GM12878 (cell line): ENCODE measurements at regions not wholly inside any gene's neighbourhood (a gene's known extent, or its start where the extent isn't known, plus 50 kb on each side); places are given as distances from the start of the nearest gene placed in this dataset.

Source experiments
- ATAC-seq: fragments of 200-7000 bp; cut with Tn5 transposase; 3 replicates; pipeline ENCODE4 v1.9.1; 2020; ENCODE audit warnings: mild to moderate bottlenecking, moderate library complexity
- BruUV-seq: library from RNA; stranded (reverse); fragments of 400-500 nt; replicated peaks from 2 replicates; lab custom pipeline; 2021; lab: Mats Ljungman, UMichigan
- CTCF ChIA-PET: fragments of 300-600 bp; sonication (Branson Sonifier 250); formaldehyde crosslinking; extraction: SDS; loops from one replicate; lab custom pipeline; 2021; ENCODE audit warnings: inconsistent platforms; lab: Yijun Ruan, JAX
- POLR2A ChIA-PET: fragments of 350-600 bp; formaldehyde crosslinking; extraction: SDS; loops from one replicate; lab custom pipeline; 2021; ENCODE audit warnings: inconsistent platforms; lab: Charles Lee
- RAD21 ChIA-PET: fragments of 300-600 bp; sonication (Branson Sonifier 250); formaldehyde crosslinking; loops from one replicate; lab custom pipeline; 2023; ENCODE audit warnings: antibody characterized with exemption; ENCODE audit not compliant: unreplicated experiment; lab: Charles Lee
- SMC1A ChIA-PET: fragments of 300-600 bp; sonication (Branson Sonifier 250); formaldehyde crosslinking; loops from one replicate; lab custom pipeline; 2023; ENCODE audit not compliant: unreplicated experiment, uncharacterized antibody; lab: Charles Lee
- DNase-seq: peaks from one replicate; pipeline ENCODE4 v3.0.0-alpha.2; 2011; ENCODE audit warnings: low read depth, low spot score
- FAIRE-seq: peaks from 3 replicates; lab custom pipeline; 2011; peaks lifted over from hg19 to GRCh38; lab: Jason Lieb, UNC
- H2AFZ ChIP-seq: 2 replicates; pipeline ENCODE4 v1.6.0; 2011; ENCODE audit warnings: low read depth, low read length, control low read depth; ENCODE audit not compliant: control insufficient read depth
- H3K27ac ChIP-seq: 2 replicates; pipeline ENCODE4 v1.5.1; 2011; ENCODE audit warnings: control low read depth; ENCODE audit not compliant: control insufficient read depth, insufficient read depth
- H3K27me3 ChIP-seq, 2 experiments: replicated peaks in 1 of 2; 2 replicates each; pipeline versions ENCODE4 v1.6.0 to v1.6.1; 2011; ENCODE audit warnings: low read length in 1 of 2; ENCODE audit not compliant: control insufficient read depth in 2 of 2, insufficient read depth in 2 of 2
- H3K36me3 ChIP-seq, 2 experiments: 2 replicates each; pipeline ENCODE4 v1.5.1; 2011; ENCODE audit warnings: low read length in 1 of 2; ENCODE audit not compliant: control insufficient read depth in 2 of 2, insufficient read depth in 2 of 2
- H3K4me1 ChIP-seq: 2 replicates; pipeline ENCODE4 v1.6.1; 2011; ENCODE audit warnings: mild to moderate bottlenecking, low read length, moderate library complexity, mixed read lengths; ENCODE audit not compliant: control insufficient read depth, insufficient read depth
- H3K4me2 ChIP-seq: 2 replicates; pipeline ENCODE4 v1.6.0; 2011; ENCODE audit warnings: control low read depth; ENCODE audit not compliant: control insufficient read depth, insufficient read depth
- H3K4me3 ChIP-seq: fragments of 200-600 bp; sonication (generic); 2 replicates; pipeline ENCODE4 v1.5.1; 2016
- H3K79me2 ChIP-seq: 2 replicates; pipeline ENCODE4 v1.6.0; 2011; ENCODE audit warnings: low read length; ENCODE audit not compliant: control insufficient read depth, insufficient read depth
- H3K9ac ChIP-seq: 2 replicates; pipeline ENCODE4 v1.8.0; 2011; ENCODE audit warnings: low read length, control low read depth, mixed read lengths; ENCODE audit not compliant: control insufficient read depth, insufficient read depth
- H3K9me3 ChIP-seq: replicated peaks from 3 replicates; pipeline ENCODE4 v1.5.1; 2011; ENCODE audit warnings: mild to moderate bottlenecking, low read length; ENCODE audit not compliant: control insufficient read depth, insufficient read depth
- H4K20me1 ChIP-seq: 2 replicates; pipeline ENCODE4 v1.6.0; 2011; ENCODE audit not compliant: control insufficient read depth, insufficient read depth
- BRCA1 ChIP-seq: IDR thresholded peaks from 2 replicates; pipeline ENCODE4 v1.6.1; 2011; ENCODE audit warnings: low read depth, low read length, improper control_type of control experiment
- CBX5 ChIP-seq: sonication (generic); IDR thresholded peaks from 2 replicates; pipeline ENCODE4 v1.6.1; 2016; ENCODE audit warnings: low read depth, moderate library complexity, mild to moderate bottlenecking, inconsistent platforms
- EZH2 ChIP-seq: IDR thresholded peaks from 2 replicates; pipeline ENCODE4 v1.6.1; 2012; ENCODE audit warnings: low read depth, mild to moderate bottlenecking, control low read depth, inconsistent platforms, low read length, borderline replicate concordance; ENCODE audit not compliant: control insufficient read depth
- HCFC1 ChIP-seq: fragments of 150-350 bp; IDR thresholded peaks from 2 replicates; pipeline ENCODE4 v1.6.1; 2014; ENCODE audit warnings: low read length
- NFXL1 ChIP-seq: fragments of 450-650 bp; IDR thresholded peaks from 2 replicates; pipeline ENCODE4 v1.6.1; 2017; ENCODE audit warnings: antibody characterized with exemption, mild to moderate bottlenecking, borderline replicate concordance
- NR2C2 ChIP-seq: IDR thresholded peaks from 2 replicates; pipeline ENCODE4 v1.6.1; 2011; ENCODE audit warnings: borderline replicate concordance, low read depth; ENCODE audit not compliant: control insufficient read depth, insufficient read length
- SMARCA5 ChIP-seq: fragments of 450-650 bp; IDR thresholded peaks from 2 replicates; pipeline ENCODE4 v1.6.1; 2017; ENCODE audit warnings: mild to moderate bottlenecking
- SUPT20H ChIP-seq: IDR thresholded peaks from 2 replicates; pipeline ENCODE4 v1.6.1; 2011; ENCODE audit warnings: low read depth, mild to moderate bottlenecking, low read length, moderate library complexity, borderline replicate concordance; ENCODE audit not compliant: control insufficient read depth
- YBX1 ChIP-seq: fragments of 450-650 bp; IDR thresholded peaks from 2 replicates; pipeline ENCODE4 v1.6.1; 2016; ENCODE audit warnings: antibody characterized with exemption
- ZNF622 ChIP-seq: fragments of 450-650 bp; IDR thresholded peaks from 2 replicates; pipeline ENCODE4 v1.6.1; 2017; ENCODE audit warnings: mild to moderate bottlenecking, inconsistent platforms
- WGBS: methylation state at CpG from one replicate; pipeline ENCODE4 v1.1.6; 2016; ENCODE audit warnings: low lambda C conversion rate; ENCODE audit not compliant: insufficient replicate concordance, insufficient coverage; ENCODE audit errors: missing lambda C conversion rate; 5-methylcytosine and 5-hydroxymethylcytosine counted together
- in situ Hi-C: fragments of 300-500 bp; cut with MboI; formaldehyde crosslinking; loops from 9 replicates; pipeline ENCODE4 v1.14.3; 2018; ENCODE audit warnings: mixed read lengths
- intact Hi-C: fragments of 100-400 bp; cut with micrococcal nuclease; formaldehyde crosslinking; loops from one replicate; pipeline ENCODE4 v1.14.2; 2022; ENCODE audit not compliant: unreplicated experiment
- TF ChIP-seq, protein P1 (sequence below): fragments of 450-650 bp; IDR thresholded peaks from 2 replicates; pipeline ENCODE4 v1.6.1; 2017; ENCODE audit warnings: borderline replicate concordance
- TF ChIP-seq, protein P2 (sequence below): IDR thresholded peaks from 2 replicates; pipeline ENCODE4 v1.6.1; 2012; ENCODE audit warnings: mild to moderate bottlenecking, low read depth, low read length
- TF ChIP-seq, protein P3 (sequence below): fragments of 450-650 bp; formaldehyde crosslinking; IDR thresholded peaks from 2 replicates; pipeline ENCODE4 v1.4.0; 2022; ENCODE audit warnings: mild to moderate bottlenecking, moderate library complexity
- TF ChIP-seq, protein P4 (sequence below): IDR thresholded peaks from 2 replicates; pipeline ENCODE4 v1.6.1; 2011; ENCODE audit warnings: borderline replicate concordance, low read depth, mild to moderate bottlenecking, moderate library complexity, mixed read lengths, low read length; ENCODE audit not compliant: insufficient read depth; ENCODE audit errors: extremely low read length

DNA sequence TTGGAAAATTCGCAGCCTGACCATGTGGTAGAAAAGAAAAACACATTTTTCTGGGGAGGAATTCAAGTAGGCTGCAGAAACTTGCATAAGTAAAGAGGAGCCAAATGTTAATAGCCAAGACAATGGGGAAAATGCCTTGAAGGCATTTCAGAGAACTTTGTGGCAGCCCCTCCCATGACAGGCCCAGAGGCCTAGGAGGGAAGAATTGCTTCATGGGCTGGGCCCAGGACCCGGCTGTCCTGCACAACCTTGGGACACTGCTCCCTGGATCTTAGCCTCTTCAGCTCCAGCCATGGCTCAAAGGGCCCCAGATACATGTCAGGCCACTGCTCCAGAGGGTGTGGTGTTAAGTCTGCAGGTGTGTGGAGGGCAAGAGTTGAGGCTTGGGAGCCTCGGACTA lies 158.6 kb downstream of the OSTF1 start:
- CTCF ChIA-PET = no interaction called here
- Histone ChIP-seq H3K9me3 (no peaks in the 10 kb centered on the region), H3K4me2 (no peak overlapping the region), H3K36me3 (no peaks in the 10 kb centered on the region), H3K79me2 (no peaks in the 10 kb centered on the region), H3K9ac (no peak overlapping the region), H2AFZ (no peak overlapping the region), H3K4me3 (no peak overlapping the region), H3K4me1 (no peaks in the 10 kb centered on the region), H3K27me3 (no peaks in the 10 kb centered on the region), H4K20me1 (no peaks in the 10 kb centered on the region), H3K27ac (no peak overlapping the region)
- in situ Hi-C loops (no loop called here), intact Hi-C loops (no loop called here)
- SMC1A ChIA-PET = no interaction called here
- POLR2A ChIA-PET = no interaction called here
- ATAC-seq = no peak
- no TSS peak for BruUV-seq
- RAD21 ChIA-PET = no interaction called here
- DNase-seq = no peak
- FAIRE-seq = no peak
- WGBS = 0% methylated on average over 3 of the region's 3 CpGs
- TF ChIP-seq, protein P1, sequence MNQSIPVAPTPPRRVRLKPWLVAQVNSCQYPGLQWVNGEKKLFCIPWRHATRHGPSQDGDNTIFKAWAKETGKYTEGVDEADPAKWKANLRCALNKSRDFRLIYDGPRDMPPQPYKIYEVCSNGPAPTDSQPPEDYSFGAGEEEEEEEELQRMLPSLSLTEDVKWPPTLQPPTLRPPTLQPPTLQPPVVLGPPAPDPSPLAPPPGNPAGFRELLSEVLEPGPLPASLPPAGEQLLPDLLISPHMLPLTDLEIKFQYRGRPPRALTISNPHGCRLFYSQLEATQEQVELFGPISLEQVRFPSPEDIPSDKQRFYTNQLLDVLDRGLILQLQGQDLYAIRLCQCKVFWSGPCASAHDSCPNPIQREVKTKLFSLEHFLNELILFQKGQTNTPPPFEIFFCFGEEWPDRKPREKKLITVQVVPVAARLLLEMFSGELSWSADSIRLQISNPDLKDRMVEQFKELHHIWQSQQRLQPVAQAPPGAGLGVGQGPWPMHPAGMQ = no peak
- TF ChIP-seq, protein P2, sequence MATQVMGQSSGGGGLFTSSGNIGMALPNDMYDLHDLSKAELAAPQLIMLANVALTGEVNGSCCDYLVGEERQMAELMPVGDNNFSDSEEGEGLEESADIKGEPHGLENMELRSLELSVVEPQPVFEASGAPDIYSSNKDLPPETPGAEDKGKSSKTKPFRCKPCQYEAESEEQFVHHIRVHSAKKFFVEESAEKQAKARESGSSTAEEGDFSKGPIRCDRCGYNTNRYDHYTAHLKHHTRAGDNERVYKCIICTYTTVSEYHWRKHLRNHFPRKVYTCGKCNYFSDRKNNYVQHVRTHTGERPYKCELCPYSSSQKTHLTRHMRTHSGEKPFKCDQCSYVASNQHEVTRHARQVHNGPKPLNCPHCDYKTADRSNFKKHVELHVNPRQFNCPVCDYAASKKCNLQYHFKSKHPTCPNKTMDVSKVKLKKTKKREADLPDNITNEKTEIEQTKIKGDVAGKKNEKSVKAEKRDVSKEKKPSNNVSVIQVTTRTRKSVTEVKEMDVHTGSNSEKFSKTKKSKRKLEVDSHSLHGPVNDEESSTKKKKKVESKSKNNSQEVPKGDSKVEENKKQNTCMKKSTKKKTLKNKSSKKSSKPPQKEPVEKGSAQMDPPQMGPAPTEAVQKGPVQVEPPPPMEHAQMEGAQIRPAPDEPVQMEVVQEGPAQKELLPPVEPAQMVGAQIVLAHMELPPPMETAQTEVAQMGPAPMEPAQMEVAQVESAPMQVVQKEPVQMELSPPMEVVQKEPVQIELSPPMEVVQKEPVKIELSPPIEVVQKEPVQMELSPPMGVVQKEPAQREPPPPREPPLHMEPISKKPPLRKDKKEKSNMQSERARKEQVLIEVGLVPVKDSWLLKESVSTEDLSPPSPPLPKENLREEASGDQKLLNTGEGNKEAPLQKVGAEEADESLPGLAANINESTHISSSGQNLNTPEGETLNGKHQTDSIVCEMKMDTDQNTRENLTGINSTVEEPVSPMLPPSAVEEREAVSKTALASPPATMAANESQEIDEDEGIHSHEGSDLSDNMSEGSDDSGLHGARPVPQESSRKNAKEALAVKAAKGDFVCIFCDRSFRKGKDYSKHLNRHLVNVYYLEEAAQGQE = no peak
- TF ChIP-seq ZNF622 (no peak), NFXL1 (no peak), CBX5 (no peak), SUPT20H (no peak), EZH2 (no peak), YBX1 (no peak), HCFC1 (no peak), SMARCA5 (no peak), NR2C2 (no peak), BRCA1 (no peak)
- TF ChIP-seq, protein P3, sequence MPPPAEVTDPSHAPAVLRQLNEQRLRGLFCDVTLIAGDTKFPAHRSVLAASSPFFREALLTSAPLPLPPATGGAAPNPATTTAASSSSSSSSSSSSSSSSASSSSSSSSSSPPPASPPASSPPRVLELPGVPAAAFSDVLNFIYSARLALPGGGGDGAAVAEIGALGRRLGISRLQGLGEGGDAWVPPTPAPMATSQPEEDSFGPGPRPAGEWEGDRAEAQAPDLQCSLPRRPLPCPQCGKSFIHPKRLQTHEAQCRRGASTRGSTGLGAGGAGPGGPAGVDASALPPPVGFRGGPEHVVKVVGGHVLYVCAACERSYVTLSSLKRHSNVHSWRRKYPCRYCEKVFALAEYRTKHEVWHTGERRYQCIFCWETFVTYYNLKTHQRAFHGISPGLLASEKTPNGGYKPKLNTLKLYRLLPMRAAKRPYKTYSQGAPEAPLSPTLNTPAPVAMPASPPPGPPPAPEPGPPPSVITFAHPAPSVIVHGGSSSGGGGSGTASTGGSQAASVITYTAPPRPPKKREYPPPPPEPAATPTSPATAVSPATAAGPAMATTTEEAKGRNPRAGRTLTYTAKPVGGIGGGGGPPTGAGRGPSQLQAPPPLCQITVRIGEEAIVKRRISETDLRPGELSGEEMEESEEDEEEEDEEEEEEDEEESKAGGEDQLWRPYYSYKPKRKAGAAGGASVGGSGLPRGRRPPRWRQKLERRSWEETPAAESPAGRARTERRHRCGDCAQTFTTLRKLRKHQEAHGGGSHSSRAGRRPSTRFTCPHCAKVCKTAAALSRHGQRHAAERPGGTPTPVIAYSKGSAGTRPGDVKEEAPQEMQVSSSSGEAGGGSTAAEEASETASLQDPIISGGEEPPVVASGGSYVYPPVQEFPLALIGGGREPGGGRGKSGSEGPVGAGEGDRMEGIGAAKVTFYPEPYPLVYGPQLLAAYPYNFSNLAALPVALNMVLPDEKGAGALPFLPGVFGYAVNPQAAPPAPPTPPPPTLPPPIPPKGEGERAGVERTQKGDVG (CRISPR knock-in tag) = no peak
- TF ChIP-seq, protein P4, sequence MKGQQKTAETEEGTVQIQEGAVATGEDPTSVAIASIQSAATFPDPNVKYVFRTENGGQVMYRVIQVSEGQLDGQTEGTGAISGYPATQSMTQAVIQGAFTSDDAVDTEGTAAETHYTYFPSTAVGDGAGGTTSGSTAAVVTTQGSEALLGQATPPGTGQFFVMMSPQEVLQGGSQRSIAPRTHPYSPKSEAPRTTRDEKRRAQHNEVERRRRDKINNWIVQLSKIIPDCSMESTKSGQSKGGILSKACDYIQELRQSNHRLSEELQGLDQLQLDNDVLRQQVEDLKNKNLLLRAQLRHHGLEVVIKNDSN = no peak
